Neural progenitor cell (in vitro differentiated cells): ENCODE measurements at regions not wholly inside any gene's neighbourhood (a gene's known extent, or its start where the extent isn't known, plus 50 kb on each side); places are given as distances from the start of the nearest gene placed in this dataset.

ENCODE experiments used
- CTCF ChIP-seq: fragments of 200-600 bp; sonication (generic); IDR thresholded peaks from 2 replicates; pipeline ENCODE4 v1.5.1; 2017; ENCODE audit warnings: antibody characterized with exemption, mild to moderate bottlenecking
- EZH2 ChIP-seq: fragments of 200-600 bp; sonication (generic); IDR thresholded peaks from 2 replicates; pipeline ENCODE4 v1.6.1; 2017; ENCODE audit warnings: antibody characterized with exemption, mild to moderate bottlenecking, moderate library complexity
- EZH2phosphoT487 ChIP-seq: fragments of 200-600 bp; sonication (generic); IDR thresholded peaks from 2 replicates; pipeline ENCODE4 v1.6.1; 2017; ENCODE audit warnings: antibody characterized with exemption

GRCh38 chr14:101127224-101127623, 223.7 kb upstream of the RTL1 start:
- no peak for TF ChIP-seq EZH2phosphoT487
- TF ChIP-seq CTCF = no peak
- no peak for TF ChIP-seq EZH2
